Activated CD4-positive, alpha-beta memory T cell treated with anti-CD3 and anti-CD28 coated beads, Interleukin-2, amount 10 ng/mL, durations not matched to agents 7 days and 5 days (primary cell): ENCODE measurements at regions not wholly inside any gene's neighbourhood (a gene's known extent, or its start where the extent isn't known, plus 50 kb on each side); places are given as distances from the start of the nearest gene placed in this dataset.

Experiments
- CTCF ChIA-PET: fragments of 350-600 bp; sonication (Branson Sonifier 250); formaldehyde crosslinking; loops from one replicate; lab custom pipeline; 2021; ENCODE audit warnings: antibody characterized with exemption, inconsistent platforms; lab: Charles Lee
- POLR2A ChIA-PET: fragments of 350-600 bp; sonication (Branson Sonifier 250); formaldehyde crosslinking; loops from one replicate; lab custom pipeline; 2021; ENCODE audit warnings: antibody characterized with exemption; lab: Charles Lee
- DNase-seq: peaks from one replicate; pipeline ENCODE4 v3.0.0-alpha.2; 2020
- H3K27ac Mint-ChIP-seq: one replicate; pipeline ENCODE4 v1.8.0; 2021; ENCODE audit warnings: mild to moderate bottlenecking, mixed read lengths
- H3K27me3 Mint-ChIP-seq: one replicate; pipeline ENCODE4 v1.8.0; 2021; ENCODE audit warnings: mixed read lengths
- H3K36me3 Mint-ChIP-seq: one replicate; pipeline ENCODE4 v1.8.0; 2021; ENCODE audit warnings: low read depth, mixed read lengths
- H3K4me1 Mint-ChIP-seq: one replicate; pipeline ENCODE4 v1.8.0; 2021; ENCODE audit warnings: mixed read lengths
- H3K4me3 Mint-ChIP-seq: one replicate; pipeline ENCODE4 v1.8.0; 2021; ENCODE audit warnings: mild to moderate bottlenecking, mixed read lengths
- H3K9me3 Mint-ChIP-seq: one replicate; pipeline ENCODE4 v1.8.0; 2021; ENCODE audit warnings: mixed read lengths

DNA sequence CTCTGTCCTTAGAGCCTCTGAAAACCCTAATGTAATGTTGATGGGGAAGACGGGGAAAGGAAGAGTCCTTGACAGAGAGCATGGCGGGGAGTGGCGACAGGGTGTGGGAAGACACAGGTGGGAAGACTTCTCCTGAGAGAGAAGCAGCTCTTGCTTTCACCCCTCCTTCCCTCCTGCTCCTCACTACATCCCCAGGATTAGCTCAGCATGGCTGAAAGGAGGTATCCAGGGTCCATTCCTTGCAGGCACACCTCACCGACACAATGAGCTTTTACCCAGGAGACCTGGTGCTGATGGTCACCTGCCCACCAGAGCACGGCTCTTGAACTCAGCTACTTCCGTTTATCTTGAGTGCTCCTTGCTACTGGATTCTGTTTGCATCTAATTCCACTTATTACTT, 469.3 kb downstream of the CDH26 start:
- no peaks in the 10 kb centered on the region for H3K4me1 Mint-ChIP-seq
- no peaks in the 10 kb centered on the region for H3K27me3 Mint-ChIP-seq
- H3K36me3 Mint-ChIP-seq, result no peaks in the 10 kb centered on the region
- H3K27ac Mint-ChIP-seq, result no peak overlapping the region
- no peaks in the 10 kb centered on the region for H3K9me3 Mint-ChIP-seq
- H3K4me3 Mint-ChIP-seq, result no peak overlapping the region
- DNase-seq, result no peak
- CTCF ChIA-PET, result no interaction called here
- POLR2A ChIA-PET, result no interaction called here

DNA sequence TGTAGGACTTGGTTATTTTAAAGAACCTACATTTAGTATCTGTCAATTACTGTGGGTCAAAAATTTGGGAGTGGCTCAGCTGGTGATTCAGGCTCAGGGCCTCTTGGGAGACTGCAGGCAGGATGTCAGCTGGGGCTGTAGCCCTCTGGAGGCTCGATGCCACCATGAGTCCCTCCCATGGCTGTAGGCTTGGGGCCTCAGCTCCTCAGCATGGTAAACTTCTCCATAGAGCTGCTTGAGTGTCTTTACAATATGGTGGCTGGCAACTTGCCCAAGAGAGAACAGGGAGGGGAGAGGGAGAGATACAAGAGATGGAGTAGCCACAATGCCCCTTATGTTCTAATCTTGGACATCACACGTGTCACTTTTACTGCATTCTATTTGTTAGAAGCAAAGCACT, 470.4 kb downstream of the CDH26 start:
- H3K4me3 Mint-ChIP-seq, result no peak overlapping the region
- no peaks in the 10 kb centered on the region for H3K27me3 Mint-ChIP-seq
- no peaks in the 10 kb centered on the region for H3K36me3 Mint-ChIP-seq
- no peaks in the 10 kb centered on the region for H3K9me3 Mint-ChIP-seq
- no peak for DNase-seq
- no peak overlapping the region for H3K27ac Mint-ChIP-seq
- H3K4me1 Mint-ChIP-seq, result no peaks in the 10 kb centered on the region
- CTCF ChIA-PET, result no interaction called here
- POLR2A ChIA-PET, result no interaction called here

- Mint-ChIP-seq H3K36me3 (no peaks in the 10 kb centered on the region), H3K27ac (no peak overlapping the region), H3K27me3 (no peaks in the 10 kb centered on the region), H3K4me1 (no peaks in the 10 kb centered on the region), H3K9me3 (no peaks in the 10 kb centered on the region), H3K4me3 (no peak overlapping the region)
- POLR2A ChIA-PET, result no interaction called here
- DNase-seq, result no peak
- CTCF ChIA-PET, result no interaction called here
These were observed 472.3 kb downstream of the CDH26 start for GRCh38 chr20:60430516-60431001.

DNA sequence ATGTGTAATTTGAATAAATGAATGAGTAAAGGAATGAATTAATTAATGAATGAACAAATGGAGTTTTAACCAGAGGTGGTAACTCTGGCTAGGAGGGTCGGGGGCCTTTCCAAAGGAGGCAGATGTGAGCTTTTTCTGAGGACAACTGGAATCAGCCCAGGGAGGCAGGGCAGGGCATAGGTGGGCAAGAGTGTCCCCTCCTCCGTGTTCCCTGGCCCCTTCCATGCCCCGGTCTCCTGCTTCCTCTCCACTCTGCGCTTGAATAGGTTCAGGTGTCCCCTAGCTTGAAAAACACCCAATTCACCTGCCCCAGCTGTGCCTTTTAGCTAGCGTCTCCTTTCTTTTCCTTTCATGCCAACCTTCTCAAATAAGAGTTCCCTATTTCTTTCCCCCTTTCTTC, 473.1 kb downstream of the CDH26 start:
- H3K9me3 Mint-ChIP-seq, result no peaks in the 10 kb centered on the region
- H3K27me3 Mint-ChIP-seq, result no peaks in the 10 kb centered on the region
- no peak overlapping the region for H3K27ac Mint-ChIP-seq
- H3K4me3 Mint-ChIP-seq, result no peak overlapping the region
- ChIA-PET POLR2A (no interaction called here), CTCF (no interaction called here)
- no peak for DNase-seq
- H3K4me1 Mint-ChIP-seq, result no peaks in the 10 kb centered on the region
- H3K36me3 Mint-ChIP-seq, result no peaks in the 10 kb centered on the region

GRCh38 chr20:60437418-60437817, 479.2 kb downstream of the CDH26 start:
- no peak overlapping the region for H3K4me3 Mint-ChIP-seq
- no peaks in the 10 kb centered on the region for H3K36me3 Mint-ChIP-seq
- ChIA-PET CTCF (no interaction called here), POLR2A (no interaction called here)
- no peak overlapping the region for H3K27ac Mint-ChIP-seq
- H3K9me3 Mint-ChIP-seq, result no peaks in the 10 kb centered on the region
- H3K27me3 Mint-ChIP-seq, result peaks cover 2% of the 10 kb centered on the region
- no peaks in the 10 kb centered on the region for H3K4me1 Mint-ChIP-seq
- no peak for DNase-seq

DNA sequence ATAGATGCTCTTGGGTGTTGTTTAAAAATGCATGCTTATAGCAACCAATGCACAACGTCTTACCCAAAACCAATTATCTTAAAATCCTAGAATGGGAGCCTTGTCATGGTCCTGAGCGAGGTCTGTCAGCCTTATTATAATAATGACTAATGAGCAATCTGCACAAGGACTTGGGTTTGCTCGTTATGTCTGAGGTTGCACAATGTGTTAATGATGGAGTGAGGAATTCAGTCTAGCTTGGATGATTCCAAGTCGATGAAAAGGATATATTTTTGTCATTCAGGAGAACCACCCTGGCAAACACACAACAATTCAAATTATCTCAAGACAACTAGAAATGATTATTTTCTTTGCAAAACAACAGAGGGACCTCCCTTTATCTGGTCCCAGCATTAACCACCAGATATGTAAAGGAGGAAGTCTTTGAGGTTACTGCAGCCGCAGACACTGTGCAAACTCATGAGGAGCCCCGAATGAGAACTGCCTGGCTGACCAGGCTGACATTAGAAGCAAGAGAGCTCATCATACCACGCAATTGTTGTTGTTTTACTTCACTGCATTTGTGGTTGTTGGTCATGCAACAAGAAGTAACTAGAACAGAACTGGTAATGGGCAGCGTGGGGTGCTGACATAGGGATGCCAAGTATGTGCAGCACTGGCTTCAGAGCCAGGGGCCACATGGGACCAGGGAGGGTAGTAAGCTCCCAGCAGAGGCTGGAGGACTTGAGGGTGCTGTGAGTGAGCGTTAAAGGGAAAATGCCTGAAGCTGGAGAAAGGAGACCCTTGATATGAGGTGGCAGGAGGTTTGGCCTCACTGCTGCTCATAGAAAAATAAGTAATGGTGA, 488.3 kb downstream of the CDH26 start:
- CTCF ChIA-PET, result no interaction called here
- H3K36me3 Mint-ChIP-seq, result no peaks in the 10 kb centered on the region
- no peaks in the 10 kb centered on the region for H3K9me3 Mint-ChIP-seq
- H3K27me3 Mint-ChIP-seq, result no peaks in the 10 kb centered on the region
- no peak overlapping the region for H3K4me3 Mint-ChIP-seq
- no peak overlapping the region for H3K27ac Mint-ChIP-seq
- POLR2A ChIA-PET, result interaction anchor here (1.3 kb wide), 1 partner anchor 9 kb away, joined by 3 read pairs; no protein-coding TSS in a partner anchor
- no peak for DNase-seq
- H3K4me1 Mint-ChIP-seq, result peaks cover 10% of the 10 kb centered on the region

DNA sequence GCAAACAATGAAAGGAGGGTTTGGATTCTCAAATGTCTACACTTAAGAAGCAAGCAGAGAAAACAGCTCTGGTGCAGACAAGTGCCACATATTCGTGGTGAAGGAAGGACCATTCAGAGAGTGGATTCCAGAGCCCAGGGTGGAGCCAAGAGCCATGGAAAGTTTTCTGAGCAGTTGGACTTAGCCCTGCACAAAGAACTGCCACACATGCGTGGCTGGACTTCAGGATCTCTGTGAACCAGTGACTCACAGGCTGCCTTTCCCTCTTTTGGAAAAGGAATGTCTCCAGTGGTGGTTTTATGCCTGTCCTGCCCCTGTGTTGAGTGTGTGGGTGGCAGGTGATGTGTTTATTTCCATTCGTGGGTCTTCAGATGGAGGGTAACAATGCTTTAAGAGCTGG, 489.5 kb downstream of the CDH26 start:
- CTCF ChIA-PET, result no interaction called here
- no peaks in the 10 kb centered on the region for H3K27me3 Mint-ChIP-seq

DNA sequence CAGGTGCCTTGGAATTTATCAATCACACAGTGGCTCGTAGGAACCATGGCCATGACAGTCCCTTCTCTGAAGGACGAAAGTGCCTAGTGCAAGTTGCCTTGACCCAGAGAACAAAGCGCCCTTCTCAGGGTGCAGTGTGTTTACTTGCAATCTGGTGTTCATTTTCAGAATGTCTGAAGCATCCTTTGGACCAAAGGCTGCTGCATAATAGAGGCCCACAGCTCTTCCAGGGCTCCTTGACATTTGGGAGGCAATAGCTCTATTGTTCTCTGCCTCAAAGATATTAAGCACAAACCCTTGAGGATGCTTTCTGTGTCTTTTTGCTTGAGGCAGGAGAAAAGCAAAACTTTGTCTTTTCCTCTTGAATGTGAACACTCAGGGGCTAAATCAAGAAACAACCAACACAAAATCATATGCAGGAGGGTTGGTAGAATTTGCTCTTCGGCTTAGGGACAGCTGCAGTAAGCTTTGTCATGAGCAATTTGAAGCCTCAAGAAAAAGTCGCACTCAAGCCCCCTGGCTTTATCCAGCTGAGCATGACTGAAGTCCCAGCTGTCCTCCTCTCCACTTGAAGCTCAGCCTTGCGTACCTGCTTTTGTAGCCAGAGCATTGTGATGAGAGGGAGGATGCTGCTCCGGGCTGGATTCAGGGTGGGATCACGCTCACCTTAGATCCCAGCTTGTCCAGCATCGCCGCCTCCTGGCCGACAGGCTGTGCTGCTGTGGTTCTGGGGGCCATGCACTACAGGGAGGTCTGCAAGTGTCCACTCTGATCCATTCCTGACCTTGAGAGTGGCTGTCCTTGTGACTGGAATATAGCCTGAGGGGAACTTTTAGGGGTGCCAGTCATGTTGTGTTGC, 495.4 kb downstream of the CDH26 start:
- ChIA-PET POLR2A (no interaction called here), CTCF (no interaction called here)
- no peaks in the 10 kb centered on the region for H3K27me3 Mint-ChIP-seq

More for the DNA sequence above, 489.5 kb downstream of the CDH26 start:
- POLR2A ChIA-PET, result interaction anchor here (1.3 kb wide), 1 partner anchor 8 kb away, joined by 3 read pairs; no protein-coding TSS in a partner anchor
- DNase-seq, result no peak
- no peaks in the 10 kb centered on the region for H3K9me3 Mint-ChIP-seq
- H3K27ac Mint-ChIP-seq, result no peak overlapping the region
- peaks cover 10% of the 10 kb centered on the region for H3K4me1 Mint-ChIP-seq
- H3K4me3 Mint-ChIP-seq, result no peak overlapping the region
- H3K36me3 Mint-ChIP-seq, result no peaks in the 10 kb centered on the region

GRCh38 chr20:60454491-60454890, 496.3 kb downstream of the CDH26 start:
- CTCF ChIA-PET, result no interaction called here
- no peaks in the 10 kb centered on the region for H3K27me3 Mint-ChIP-seq
- no peak overlapping the region for H3K27ac Mint-ChIP-seq
- DNase-seq, result no peak
- POLR2A ChIA-PET, result interaction anchor here (1.4 kb wide), 1 partner anchor 8 kb away, joined by 3 read pairs; no protein-coding TSS in a partner anchor
- no peak overlapping the region for H3K4me3 Mint-ChIP-seq
- no peaks in the 10 kb centered on the region for H3K9me3 Mint-ChIP-seq
- H3K4me1 Mint-ChIP-seq, result no peaks in the 10 kb centered on the region
- H3K36me3 Mint-ChIP-seq, result no peaks in the 10 kb centered on the region

More for the DNA sequence above, 495.4 kb downstream of the CDH26 start:
- Mint-ChIP-seq H3K4me3 (no peak overlapping the region), H3K4me1 (no peaks in the 10 kb centered on the region), H3K9me3 (no peaks in the 10 kb centered on the region), H3K27ac (no peak overlapping the region), H3K36me3 (no peaks in the 10 kb centered on the region)
- no peak for DNase-seq

DNA sequence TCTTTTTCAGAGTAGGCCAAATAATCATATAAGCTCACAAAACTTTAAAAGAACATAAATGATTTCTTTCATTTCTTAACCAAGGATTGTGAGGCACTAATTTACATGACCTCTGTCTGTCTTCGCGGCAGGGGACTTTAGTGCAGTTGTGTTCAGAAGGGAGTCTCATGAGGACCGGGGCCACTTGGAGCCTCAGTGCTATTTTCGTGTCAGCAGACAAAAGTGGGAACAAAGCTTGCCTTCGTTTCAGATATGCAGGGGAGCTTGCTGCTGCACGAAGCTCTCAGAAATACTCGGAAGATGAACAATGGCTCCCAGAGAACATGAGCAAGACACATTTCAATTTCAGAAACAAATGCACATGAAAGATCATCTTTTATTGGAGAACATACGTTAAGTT, 497.0 kb downstream of the CDH26 start:
- CTCF ChIA-PET, result no interaction called here
- Mint-ChIP-seq H3K4me3 (no peak overlapping the region), H3K27ac (no peak overlapping the region), H3K27me3 (no peaks in the 10 kb centered on the region), H3K4me1 (no peaks in the 10 kb centered on the region), H3K9me3 (no peaks in the 10 kb centered on the region), H3K36me3 (no peaks in the 10 kb centered on the region)
- DNase-seq, result no peak
- POLR2A ChIA-PET, result interaction anchor here (1.4 kb wide), 1 partner anchor 8 kb away, joined by 3 read pairs; no protein-coding TSS in a partner anchor

DNA sequence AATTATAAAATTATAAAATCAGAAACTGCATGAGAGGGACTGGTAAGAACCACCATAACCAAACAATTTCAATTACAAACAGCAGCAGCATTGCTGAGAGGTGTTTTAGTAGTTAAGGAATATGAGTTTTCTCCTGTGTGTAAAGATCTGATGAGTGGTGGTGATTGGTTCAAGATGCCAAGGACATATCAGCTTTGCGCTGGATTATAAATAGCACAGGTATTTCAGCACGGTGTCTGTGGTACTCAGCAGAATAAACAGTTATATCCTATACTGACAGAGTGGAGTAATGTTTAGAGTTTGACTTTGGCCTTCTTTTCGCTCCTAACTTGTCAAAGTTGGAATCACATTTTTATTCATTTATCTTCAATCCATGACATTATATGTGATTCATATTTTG, 501.0 kb downstream of the CDH26 start:
- Mint-ChIP-seq H3K4me3 (no peak overlapping the region), H3K27ac (no peak overlapping the region), H3K4me1 (no peaks in the 10 kb centered on the region), H3K36me3 (no peaks in the 10 kb centered on the region), H3K27me3 (no peaks in the 10 kb centered on the region), H3K9me3 (no peaks in the 10 kb centered on the region)
- ChIA-PET POLR2A (no interaction called here), CTCF (no interaction called here)
- DNase-seq, result no peak

DNA sequence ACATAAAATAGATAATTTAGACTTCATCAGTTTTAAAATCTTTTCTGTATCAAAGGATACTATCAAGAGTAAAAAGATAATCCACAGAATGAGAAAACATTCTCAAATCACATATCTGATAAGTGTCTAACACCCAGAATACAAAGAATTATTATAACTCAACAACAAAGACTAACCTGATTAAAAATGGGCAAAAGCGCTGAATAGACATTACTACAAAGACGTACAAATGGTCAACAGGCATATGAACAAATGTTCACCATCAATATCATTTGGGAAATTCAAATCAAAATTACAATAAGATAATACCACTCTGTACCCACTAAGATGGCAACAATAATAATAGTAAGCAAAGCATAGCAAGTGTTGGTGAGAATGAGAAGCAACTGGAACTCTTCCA, 503.8 kb downstream of the CDH26 start:
- no peak for DNase-seq
- H3K27ac Mint-ChIP-seq, result no peak overlapping the region
- ChIA-PET POLR2A (no interaction called here), CTCF (no interaction called here)
- no peaks in the 10 kb centered on the region for H3K27me3 Mint-ChIP-seq
- no peaks in the 10 kb centered on the region for H3K9me3 Mint-ChIP-seq
- no peaks in the 10 kb centered on the region for H3K36me3 Mint-ChIP-seq
- no peak overlapping the region for H3K4me3 Mint-ChIP-seq
- no peaks in the 10 kb centered on the region for H3K4me1 Mint-ChIP-seq

GRCh38 chr20:60463798-60464197, 505.6 kb downstream of the CDH26 start:
- H3K9me3 Mint-ChIP-seq, result no peaks in the 10 kb centered on the region
- no peaks in the 10 kb centered on the region for H3K27me3 Mint-ChIP-seq
- no peak overlapping the region for H3K27ac Mint-ChIP-seq
- no peak overlapping the region for H3K4me3 Mint-ChIP-seq
- H3K36me3 Mint-ChIP-seq, result no peaks in the 10 kb centered on the region
- CTCF ChIA-PET, result no interaction called here
- no peaks in the 10 kb centered on the region for H3K4me1 Mint-ChIP-seq
- POLR2A ChIA-PET, result no interaction called here
- DNase-seq, result no peak
